ENCODE measurements at regions not wholly inside any gene's neighbourhood (a gene's known extent, or its start where the extent isn't known, plus 50 kb on each side); places are given as distances from the start of the nearest gene placed in this dataset.
A peak's percentile ranks its signal among the peaks of the same experiment; 100 is the strongest.
"Not testable (repeated sequence)": the region's sequence is repeated elsewhere in the genome, so short reads cannot be mapped to it uniquely, and the experiment has no call there.

GRCh38 chr7:25666671-25667060 lies 438.4 kb upstream of the NPVF start:
- DNase-seq (ENCODE audit: low read depth), result no peak

- no peak for DNase-seq (ENCODE audit: low read depth)
Observed at GRCh38 chr7:25669281-25669781, 441.0 kb upstream of the NPVF start.

- DNase-seq (ENCODE audit: low read depth), result peak; percentile 45
Observed at GRCh38 chr7:25669961-25670841, 441.9 kb upstream of the NPVF start.

- no peak for DNase-seq (ENCODE audit: low read depth)
Observed at GRCh38 chr7:25671111-25671510, 442.8 kb upstream of the NPVF start.

- DNase-seq (ENCODE audit: low read depth), result no peak
Observed at GRCh38 chr7:25672496-25672895, 444.2 kb upstream of the NPVF start.

- no peak for DNase-seq (ENCODE audit: low read depth)
Observed at GRCh38 chr7:25675789-25676474, 447.6 kb upstream of the NPVF start.

GRCh38 chr7:25677595-25677994 lies 449.3 kb upstream of the NPVF start:
- no peak for DNase-seq (ENCODE audit: low read depth)

GRCh38 chr7:25678215-25678614 lies 449.9 kb upstream of the NPVF start:
- DNase-seq (ENCODE audit: low read depth), result no peak

- no peak for DNase-seq (ENCODE audit: low read depth)
Observed at GRCh38 chr7:25680636-25681035, 452.4 kb upstream of the NPVF start.

- no peak for DNase-seq (ENCODE audit: low read depth)
Observed at GRCh38 chr7:25684360-25684759, 456.1 kb upstream of the NPVF start.

GRCh38 chr7:25686493-25686892 lies 458.2 kb upstream of the NPVF start:
- no peak for DNase-seq (ENCODE audit: low read depth)

GRCh38 chr7:25694211-25694610 lies 457.8 kb upstream of the NFE2L3 start:
- DNase-seq (ENCODE audit: low read depth), result no peak

GRCh38 chr7:25694699-25695098 lies 457.3 kb upstream of the NFE2L3 start:
- no peak for DNase-seq (ENCODE audit: low read depth)

- no peak for DNase-seq (ENCODE audit: low read depth)
Observed at GRCh38 chr7:25696571-25696970, 455.4 kb upstream of the NFE2L3 start.

- DNase-seq (ENCODE audit: low read depth), result no peak
Observed at GRCh38 chr7:25698451-25699113, 453.4 kb upstream of the NFE2L3 start.

GRCh38 chr7:25700141-25700540 lies 451.9 kb upstream of the NFE2L3 start:
- not testable (repeated sequence) for DNase-seq (ENCODE audit: low read depth)

GRCh38 chr7:25704413-25704812 lies 447.6 kb upstream of the NFE2L3 start:
- no peak for DNase-seq (ENCODE audit: low read depth)

- DNase-seq (ENCODE audit: low read depth), result no peak
Observed at GRCh38 chr7:25706764-25707163, 445.2 kb upstream of the NFE2L3 start.

GRCh38 chr7:25707768-25708620 lies 444.0 kb upstream of the NFE2L3 start:
- peak; percentile 68 for DNase-seq (ENCODE audit: low read depth)

- no peak for DNase-seq (ENCODE audit: low read depth)
Observed at GRCh38 chr7:25710959-25711358, 441.0 kb upstream of the NFE2L3 start.

- no peak for DNase-seq (ENCODE audit: low read depth)
Observed at GRCh38 chr7:25711940-25712339, 440.1 kb upstream of the NFE2L3 start.

- DNase-seq (ENCODE audit: low read depth), result no peak
Observed at GRCh38 chr7:25712500-25712899, 439.5 kb upstream of the NFE2L3 start.
